ENCODE measurements at regions not wholly inside any gene's neighbourhood (a gene's known extent, or its start where the extent isn't known, plus 50 kb on each side); places are given as distances from the start of the nearest gene placed in this dataset.

- CTCF ChIA-PET: no interaction called here
Measured at GRCh38 chrX:142149919-142150318, 55.2 kb downstream of the MAGEC2 start.

More at GRCh38 chrX:142149919-142150318, 55.2 kb downstream of the MAGEC2 start:
- dilution Hi-C loops (cut with MboI; ENCODE audit: extremely low pct_ligation_motif_present, low sequenced_read_pairs) (no loop called here), intact Hi-C loops (cut with micrococcal nuclease) (no loop called here)
- H3K4me1 ChIP-seq (ENCODE audit: control insufficient read depth, extremely low read depth, insufficient read depth, low read length): no peaks in the 10 kb centered on the region
- H4K20me1 ChIP-seq (replicated peaks; ENCODE audit: control insufficient read depth, extremely low read depth, insufficient read depth, low read length): no peaks in the 10 kb centered on the region
- no peak overlapping the region for H3K27ac ChIP-seq (ENCODE audit: insufficient read depth, low read depth, low read length)
- TF ChIP-seq EZH2 (IDR thresholded peaks at IDR 0.05; ENCODE audit: borderline replicate concordance, low read depth, low read length, severe bottlenecking) (no peak), CTCF (IDR thresholded peaks at IDR 0.05; ENCODE audit: extremely low read depth in 1 of 2, insufficient read depth in 1 of 2, low read depth in 1 of 2, low read length in 2 of 2) (no peak), POLR2A (IDR thresholded peaks at IDR 0.05; ENCODE audit: low read depth, low read length) (no peak), MYC (IDR thresholded peaks at IDR 0.05; ENCODE audit: low read depth, low read length) (no peak), FOS (IDR thresholded peaks at IDR 0.05; ENCODE audit: borderline replicate concordance, insufficient read depth, low read length) (no peak), POLR2AphosphoS5 (IDR thresholded peaks at IDR 0.05; ENCODE audit: insufficient read depth, low read depth, low read length) (no peak), GATA2 (IDR thresholded peaks at IDR 0.05; ENCODE audit: insufficient read depth, insufficient read length, low read depth, low read length) (no peak), MAX (IDR thresholded peaks at IDR 0.05; ENCODE audit: insufficient read depth, insufficient read length) (no peak), JUN (IDR thresholded peaks at IDR 0.05; ENCODE audit: borderline replicate concordance, insufficient read depth, insufficient read length, low read depth) (no peak)
- POLR2A ChIA-PET: no interaction called here
- no peaks in the 10 kb centered on the region for H3K79me2 ChIP-seq (ENCODE audit: control insufficient read depth, insufficient read depth, low read length)
- H3K36me3 ChIP-seq (ENCODE audit: control insufficient read depth in 2 of 2, extremely low read depth in 1 of 2, insufficient read depth in 2 of 2, low read length in 2 of 2): no peaks in the 10 kb centered on the region
- no peak overlapping the region for H2AFZ ChIP-seq (ENCODE audit: low read depth, low read length)
- no peaks in the 10 kb centered on the region for H3K9me3 ChIP-seq (replicated peaks; ENCODE audit: control insufficient read depth, insufficient read depth, low read length)
- H3K9ac ChIP-seq (replicated peaks; ENCODE audit: extremely low read depth, insufficient read depth, low read length): no peak overlapping the region
- H3K27me3 ChIP-seq (ENCODE audit: control insufficient read depth in 2 of 2, insufficient read depth in 2 of 2, low read length in 2 of 2): no peaks in the 10 kb centered on the region
- DNase-seq (ENCODE audit: low read depth, low spot score) (no peak), FAIRE-seq (no peak)
- no peaks in the 10 kb centered on the region for H3K9me1 ChIP-seq (replicated peaks; ENCODE audit: control insufficient read depth, extremely low read depth, insufficient read depth, low read length)
- no peak overlapping the region for H3K4me2 ChIP-seq (ENCODE audit: insufficient read depth, low read length)
- no peak overlapping the region for H3K4me3 ChIP-seq (replicated peaks in 1 of 3; ENCODE audit: insufficient read depth in 1 of 3, low read depth in 1 of 3, low read length in 3 of 3)
- no TSS peak for BruUV-seq (replicated peaks)
